Spleen (tissue), 11 donors: ENCODE measurements at regions not wholly inside any gene's neighbourhood (a gene's known extent, or its start where the extent isn't known, plus 50 kb on each side); places are given as distances from the start of the nearest gene placed in this dataset.

Experiments used
- DNase-seq: peaks from one replicate; pipeline ENCODE4 v3.0.0-alpha.2; 2020
- H3K27ac ChIP-seq, 8 donors: fragments of 200-600 bp; sonication (generic) in 7 of 8; 1 replicate in 4 of 8; 2 replicates in 4 of 8; pipeline versions ENCODE4 v1.5.0 to v1.8.0; 2016 to 2021; ENCODE audit warnings: inconsistent platforms in 4 of 8, mild to moderate bottlenecking in 4 of 8, moderate library complexity in 1 of 8
- H3K27me3 ChIP-seq, 7 donors: fragments of 200-600 bp; sonication (generic) in 6 of 7; replicated peaks in 1 of 7; 1 replicate in 4 of 7; 2 replicates in 3 of 7; pipeline versions ENCODE4 v1.5.0 to v1.8.0; 2016 to 2021; ENCODE audit warnings: inconsistent platforms in 3 of 7, mild to moderate bottlenecking in 1 of 7
- H3K36me3 ChIP-seq, 6 donors: fragments of 200-600 bp; sonication (generic) in 5 of 6; 1 replicate in 4 of 6; 2 replicates in 2 of 6; pipeline versions ENCODE4 v1.5.0 to v1.8.0; 2016 to 2021; ENCODE audit warnings: inconsistent platforms in 2 of 6
- H3K4me1 ChIP-seq, 6 donors: fragments of 200-600 bp; sonication (generic) in 5 of 6; 1 replicate in 3 of 6; 2 replicates in 3 of 6; pipeline versions ENCODE4 v1.5.0 to v1.8.0; 2016 to 2021; ENCODE audit warnings: inconsistent platforms in 3 of 6
- H3K4me3 ChIP-seq, 8 donors: fragments of 200-600 bp; sonication (generic) in 7 of 8; 1 replicate in 4 of 8; 2 replicates in 4 of 8; pipeline versions ENCODE4 v1.5.0 to v1.8.0; 2016 to 2021; ENCODE audit warnings: inconsistent platforms in 4 of 8, mild to moderate bottlenecking in 4 of 8, moderate library complexity in 2 of 8
- H3K9me3 ChIP-seq, 8 donors: fragments of 200-600 bp; sonication (generic) in 7 of 8; 1 replicate in 4 of 8; 2 replicates in 4 of 8; pipeline versions ENCODE4 v1.5.0 to v1.8.0; 2016 to 2021; ENCODE audit warnings: inconsistent platforms in 4 of 8
- POLR2A ChIP-seq, 3 donors: fragments of 450-650 bp; IDR thresholded peaks; one replicate each; pipeline ENCODE4 v1.5.1; 2017; ENCODE audit warnings: antibody characterized with exemption in 3 of 3, mild to moderate bottlenecking in 1 of 3
- POLR2AphosphoS5 ChIP-seq, 3 donors: sonication (generic); formaldehyde crosslinking; IDR thresholded peaks; one replicate each; pipeline ENCODE4 v1.5.1; 2017; ENCODE audit warnings: antibody characterized with exemption in 3 of 3
- WGBS, 5 donors: extraction: QIAGEN DNeasy Blood & Tissue Kit in 3 of 5; methylation state at CpG; one replicate each; pipeline versions ENCODE4 v1.1.5 to v1.1.7; 2013 to 2018; 5-methylcytosine and 5-hydroxymethylcytosine counted together
- intact Hi-C: fragments of 100-400 bp; cut with DNase I; formaldehyde crosslinking; loops from one replicate; pipeline ENCODE4 v1.15.0; 2023; ENCODE audit warnings: low total_unique reads
- TF ChIP-seq, protein P1 (sequence below), 11 experiments: fragments of 200-600 bp in 7 of 11; fragments of 450-650 bp in 4 of 11; sonication (generic) in 4 of 11; IDR thresholded peaks in 8 of 11; conservative IDR thresholded peaks in 3 of 11; 1 replicate in 7 of 11; 2 replicates in 4 of 11; pipeline versions ENCODE4 v1.4.0 to v1.8.0; 2016 to 2021; ENCODE audit warnings: antibody characterized with exemption in 11 of 11, inconsistent platforms in 4 of 11, mild to moderate bottlenecking in 1 of 11
- donor health status: healthy with polysubstance abuse.
- donor health status: DM: no; HTN: no; CAD: no; lungs with moderate emphysema.
- donor health status: DM: no; HTN: no; CAD: no.
- donor health status: Bipolar disorder and iron deficiency.
- donor health status: healthy.
- donor health status: DM: no; HTN: no; CAD: no.
- donor health status: DM: yes; HTN: yes; CAD: no.

DNA sequence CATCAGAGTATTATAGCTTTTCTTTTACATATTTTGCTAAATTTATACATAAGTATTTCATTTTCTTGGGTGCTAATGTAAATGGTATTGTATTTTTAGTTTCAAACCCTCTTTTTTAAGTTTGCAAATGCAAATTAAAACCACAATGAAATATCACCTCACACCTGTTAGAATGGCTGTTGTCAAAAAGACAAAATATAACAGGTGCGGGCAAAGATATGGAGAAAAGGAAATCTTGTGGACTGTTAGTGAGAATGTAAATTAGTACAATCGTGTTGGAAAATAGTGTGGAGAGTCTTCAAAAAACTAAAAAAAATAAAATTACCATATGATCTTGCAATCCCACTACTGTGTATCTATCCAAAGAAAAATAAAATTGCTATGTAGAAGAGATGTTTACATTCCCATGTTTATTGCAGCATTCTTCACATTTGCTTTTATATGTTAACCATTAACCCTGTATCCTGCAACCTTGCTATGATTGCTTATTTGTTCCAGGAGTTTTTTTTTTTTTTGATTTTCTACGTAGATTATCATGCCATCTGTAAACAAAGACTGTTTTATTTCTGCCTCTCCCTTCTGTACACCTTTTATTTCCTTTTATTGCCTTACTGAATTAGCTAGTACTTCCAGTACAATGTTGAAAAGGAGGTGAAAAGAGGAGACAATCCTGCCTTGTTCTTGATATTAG, 405.4 kb upstream of the MIS18BP1 start:
- H3K36me3 ChIP-seq: no peaks in the 10 kb centered on the region
- no peaks in the 10 kb centered on the region for H3K4me1 ChIP-seq
- peaks cover 0 to 24% (median 2%) of the 10 kb centered on the region in 8 donors for H3K9me3 ChIP-seq
- TF ChIP-seq POLR2AphosphoS5 (IDR thresholded peaks at IDR 0.05): no peak
- TF ChIP-seq, protein P1, sequence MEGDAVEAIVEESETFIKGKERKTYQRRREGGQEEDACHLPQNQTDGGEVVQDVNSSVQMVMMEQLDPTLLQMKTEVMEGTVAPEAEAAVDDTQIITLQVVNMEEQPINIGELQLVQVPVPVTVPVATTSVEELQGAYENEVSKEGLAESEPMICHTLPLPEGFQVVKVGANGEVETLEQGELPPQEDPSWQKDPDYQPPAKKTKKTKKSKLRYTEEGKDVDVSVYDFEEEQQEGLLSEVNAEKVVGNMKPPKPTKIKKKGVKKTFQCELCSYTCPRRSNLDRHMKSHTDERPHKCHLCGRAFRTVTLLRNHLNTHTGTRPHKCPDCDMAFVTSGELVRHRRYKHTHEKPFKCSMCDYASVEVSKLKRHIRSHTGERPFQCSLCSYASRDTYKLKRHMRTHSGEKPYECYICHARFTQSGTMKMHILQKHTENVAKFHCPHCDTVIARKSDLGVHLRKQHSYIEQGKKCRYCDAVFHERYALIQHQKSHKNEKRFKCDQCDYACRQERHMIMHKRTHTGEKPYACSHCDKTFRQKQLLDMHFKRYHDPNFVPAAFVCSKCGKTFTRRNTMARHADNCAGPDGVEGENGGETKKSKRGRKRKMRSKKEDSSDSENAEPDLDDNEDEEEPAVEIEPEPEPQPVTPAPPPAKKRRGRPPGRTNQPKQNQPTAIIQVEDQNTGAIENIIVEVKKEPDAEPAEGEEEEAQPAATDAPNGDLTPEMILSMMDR (IDR thresholded peaks at IDR 0.05 in 8 of 11, conservative IDR thresholded peaks at IDR 0.05 in 3 of 11): no peak
- TF ChIP-seq POLR2A (IDR thresholded peaks at IDR 0.05): no peak
- H3K27ac ChIP-seq: no peak overlapping the region
- no peak for DNase-seq
- 77 to 92% (median 79%) methylated on average over 3 of the region's 3 CpGs for WGBS, 5 donors
- intact Hi-C loops: no loop called here
- H3K27me3 ChIP-seq: no peaks in the 10 kb centered on the region
- no peak overlapping the region for H3K4me3 ChIP-seq

DNA sequence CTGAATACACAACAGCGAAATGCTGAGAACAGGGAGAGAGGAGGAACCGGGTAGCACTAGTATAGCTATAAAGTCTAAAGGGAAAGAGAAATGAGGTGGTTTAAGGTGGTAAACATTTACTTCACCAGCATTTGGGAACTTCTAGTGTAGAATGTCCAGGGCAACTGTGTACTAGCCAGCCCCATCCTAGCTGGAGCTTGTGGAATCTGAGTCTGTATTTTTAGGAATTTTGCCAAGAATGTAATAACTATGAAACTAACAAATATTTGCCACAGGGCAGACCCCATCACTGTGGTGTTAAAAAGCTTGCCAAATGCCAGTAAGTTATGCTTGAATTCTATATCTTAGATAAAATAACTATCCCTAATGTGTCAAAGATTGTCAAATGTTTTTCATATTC, 398.9 kb upstream of the MIS18BP1 start:
- H3K27me3 ChIP-seq: no peaks in the 10 kb centered on the region
- WGBS, 5 donors: 66 to 82% (median 69%) methylated on average over 2 of the region's 2 CpGs
- H3K36me3 ChIP-seq: no peaks in the 10 kb centered on the region
- no peak overlapping the region for H3K27ac ChIP-seq
- intact Hi-C loops: no loop called here
- no peak for DNase-seq
- peaks cover 0 to 4% (median 0%) of the 10 kb centered on the region in 8 donors for H3K9me3 ChIP-seq
- H3K4me3 ChIP-seq: no peak overlapping the region
- no peaks in the 10 kb centered on the region for H3K4me1 ChIP-seq
- TF ChIP-seq POLR2AphosphoS5 (IDR thresholded peaks at IDR 0.05) (no peak), POLR2A (IDR thresholded peaks at IDR 0.05) (no peak)
- TF ChIP-seq, protein P1 (IDR thresholded peaks at IDR 0.05 in 8 of 11, conservative IDR thresholded peaks at IDR 0.05 in 3 of 11): no peak

DNA sequence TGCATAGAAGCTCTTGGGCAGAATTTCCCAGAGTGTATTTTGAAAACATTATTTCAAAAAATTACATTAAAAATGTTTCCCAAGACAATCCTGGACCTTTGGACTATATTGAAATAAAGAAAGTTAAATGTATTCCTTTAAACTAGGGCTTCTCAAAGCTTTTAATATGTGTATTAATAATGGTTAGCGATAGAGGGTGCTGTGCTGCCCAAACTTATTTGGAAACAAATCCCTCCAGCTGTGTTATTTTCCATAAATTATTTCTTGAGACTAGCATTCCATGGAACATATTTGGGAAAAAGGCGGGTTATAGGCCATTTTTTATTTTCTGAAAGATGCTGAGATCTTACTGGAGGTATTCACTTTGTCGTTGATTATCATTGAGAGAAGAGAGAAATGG, 397.8 kb upstream of the MIS18BP1 start:
- Histone ChIP-seq H3K4me3 (no peak overlapping the region), H3K4me1 (no peaks in the 10 kb centered on the region), H3K9me3 (peaks cover 0 to 14% (median 2%) of the 10 kb centered on the region in 8 donors), H3K27ac (no peak overlapping the region), H3K36me3 (no peaks in the 10 kb centered on the region), H3K27me3 (no peaks in the 10 kb centered on the region)
- no peak for DNase-seq
- TF ChIP-seq POLR2A (IDR thresholded peaks at IDR 0.05): no peak
- 57 to 80% (median 69%) methylated on average over 3 of the region's 3 CpGs for WGBS, 5 donors
- intact Hi-C loops: no loop called here

GRCh38 chr14:45649051-45649450, 396.0 kb upstream of the MIS18BP1 start:
- DNase-seq: no peak
- H3K27ac ChIP-seq: no peak overlapping the region
- no peak overlapping the region for H3K4me3 ChIP-seq
- H3K36me3 ChIP-seq: no peaks in the 10 kb centered on the region
- no peaks in the 10 kb centered on the region for H3K27me3 ChIP-seq
- peaks cover 0 to 12% (median 3%) of the 10 kb centered on the region in 8 donors for H3K9me3 ChIP-seq
- no peaks in the 10 kb centered on the region for H3K4me1 ChIP-seq
- intact Hi-C loops: no loop called here
- 84 to 93% (median 90%) methylated on average over 4 of the region's 4 CpGs for WGBS, 5 donors
- TF ChIP-seq POLR2AphosphoS5 (IDR thresholded peaks at IDR 0.05): no peak
- TF ChIP-seq, protein P1 (IDR thresholded peaks at IDR 0.05 in 8 of 11, conservative IDR thresholded peaks at IDR 0.05 in 3 of 11): no peak
- no peak for TF ChIP-seq POLR2A (IDR thresholded peaks at IDR 0.05)
